Gastroesophageal sphincter (tissue), 4 donors: ENCODE measurements at regions not wholly inside any gene's neighbourhood (a gene's known extent, or its start where the extent isn't known, plus 50 kb on each side); places are given as distances from the start of the nearest gene placed in this dataset.

Source experiments
- ATAC-seq: fragments of 150-250 bp; one replicate; pipeline ENCODE4 v1.9.1; 2016; ENCODE audit warnings: mild to moderate bottlenecking, moderate library complexity
- H3K27ac ChIP-seq, 4 donors: fragments of 200-600 bp; sonication (generic) in 3 of 4; 1 replicate in 3 of 4; 2 replicates in 1 of 4; pipeline ENCODE4 v1.5.1; 2016 to 2019
- H3K27me3 ChIP-seq: fragments of 200-600 bp; sonication (generic); one replicate; pipeline ENCODE4 v1.5.1; 2019
- H3K36me3 ChIP-seq, 2 donors: fragments of 200-600 bp; sonication (generic); one replicate each; pipeline ENCODE4 v1.5.1; 2019; ENCODE audit warnings: control low read depth in 1 of 2
- H3K4me1 ChIP-seq, 3 donors: fragments of 200-600 bp; sonication (generic); 1 replicate in 2 of 3; 2 replicates in 1 of 3; pipeline ENCODE4 v1.5.1; 2016 to 2019; ENCODE audit warnings: control low read depth in 2 of 3
- H3K4me3 ChIP-seq, 2 donors: fragments of 200-600 bp; sonication (generic); one replicate each; pipeline ENCODE4 v1.5.1; 2019; ENCODE audit warnings: mild to moderate bottlenecking in 1 of 2, moderate library complexity in 1 of 2
- H3K9me3 ChIP-seq, 3 donors: fragments of 200-600 bp; sonication (generic); one replicate each; pipeline ENCODE4 v1.5.1; 2017 to 2019; ENCODE audit warnings: control low read depth in 2 of 3
- CTCF ChIP-seq, 4 experiments: fragments of 200-600 bp in 2 of 4; fragments of 450-650 bp in 2 of 4; sonication (generic) in 1 of 4; IDR thresholded peaks; one replicate each; pipeline ENCODE4 v1.5.1; 2017 to 2019; ENCODE audit warnings: antibody characterized with exemption in 4 of 4, mild to moderate bottlenecking in 2 of 4, moderate library complexity in 2 of 4
- EP300 ChIP-seq: sonication (generic); formaldehyde crosslinking; IDR thresholded peaks from one replicate; pipeline ENCODE4 v1.6.1; 2017; ENCODE audit warnings: antibody characterized with exemption, mild to moderate bottlenecking
- POLR2A ChIP-seq, 2 donors: fragments of 450-650 bp; IDR thresholded peaks; one replicate each; pipeline ENCODE4 v1.6.1; 2017; ENCODE audit warnings: antibody characterized with exemption in 2 of 2, mild to moderate bottlenecking in 2 of 2, moderate library complexity in 1 of 2
- POLR2AphosphoS5 ChIP-seq: sonication (generic); formaldehyde crosslinking; IDR thresholded peaks from one replicate; pipeline ENCODE4 v1.6.1; 2017; ENCODE audit warnings: antibody characterized with exemption
- WGBS, 2 donors: methylation state at CpG; one replicate each; pipeline ENCODE4 v1.1.5; 2018; ENCODE audit warnings: low coverage in 1 of 2; 5-methylcytosine and 5-hydroxymethylcytosine counted together

GRCh38 chr2:150126143-150126740 lies 361.2 kb downstream of the RND3 start:
- ATAC-seq, result no peak
- Histone ChIP-seq H3K4me1 (no peaks in the 10 kb centered on the region), H3K4me3 (no peak overlapping the region), H3K9me3 (no peaks in the 10 kb centered on the region), H3K27me3 (no peaks in the 10 kb centered on the region), H3K36me3 (no peaks in the 10 kb centered on the region), H3K27ac (no peak overlapping the region)
- TF ChIP-seq POLR2A (IDR thresholded peaks at IDR 0.05) (no peak), EP300 (no peak), POLR2AphosphoS5 (no peak), CTCF (IDR thresholded peaks at IDR 0.05) (no peak)
- WGBS, 2 donors, result 80 to 86% methylated on average over 1 to 7 of the region's 7 CpGs

- no peak for ATAC-seq
- no peak overlapping the region for H3K27ac ChIP-seq
- 56% methylated on average over 9 of the region's 9 CpGs; no CpG with 5 or more reads in 1 of the 2 donors for whole genome bisulfite sequencing, 2 donors
Measured at GRCh38 chr2:150125708-150126107, 361.8 kb downstream of the RND3 start.

GRCh38 chr2:150125188-150125587 lies 362.3 kb downstream of the RND3 start:
- no peaks in the 10 kb centered on the region for H3K9me3 ChIP-seq
- H3K36me3 ChIP-seq, result no peaks in the 10 kb centered on the region
- H3K4me3 ChIP-seq, result no peak overlapping the region
- ATAC-seq, result no peak
- no peak overlapping the region for H3K27ac ChIP-seq
- no peaks in the 10 kb centered on the region for H3K27me3 ChIP-seq
- no peaks in the 10 kb centered on the region for H3K4me1 ChIP-seq
- TF ChIP-seq CTCF (IDR thresholded peaks at IDR 0.05), result no peak
- no peak for TF ChIP-seq EP300
- TF ChIP-seq POLR2A (IDR thresholded peaks at IDR 0.05), result no peak
- no peak for TF ChIP-seq POLR2AphosphoS5
- 94 to 100% methylated on average over 3 to 5 of the region's 5 CpGs for WGBS, 2 donors

More at GRCh38 chr2:150125708-150126107, 361.8 kb downstream of the RND3 start:
- no peak overlapping the region for H3K4me3 ChIP-seq
- no peaks in the 10 kb centered on the region for H3K9me3 ChIP-seq
- TF ChIP-seq EP300, result no peak
- no peaks in the 10 kb centered on the region for H3K4me1 ChIP-seq
- H3K36me3 ChIP-seq, result no peaks in the 10 kb centered on the region
- no peaks in the 10 kb centered on the region for H3K27me3 ChIP-seq

GRCh38 chr2:150124739-150125138 lies 362.7 kb downstream of the RND3 start:
- Histone ChIP-seq H3K36me3 (no peaks in the 10 kb centered on the region), H3K4me3 (no peak overlapping the region), H3K9me3 (no peaks in the 10 kb centered on the region), H3K4me1 (no peaks in the 10 kb centered on the region), H3K27me3 (no peaks in the 10 kb centered on the region), H3K27ac (no peak overlapping the region)
- TF ChIP-seq EP300 (no peak), POLR2A (IDR thresholded peaks at IDR 0.05) (no peak), POLR2AphosphoS5 (no peak), CTCF (IDR thresholded peaks at IDR 0.05) (no peak)
- ATAC-seq, result no peak

- H3K9me3 ChIP-seq, result no peaks in the 10 kb centered on the region
- 47 to 73% methylated on average over 2 of the region's 2 CpGs for WGBS, 2 donors
- TF ChIP-seq POLR2AphosphoS5, result no peak
- H3K27me3 ChIP-seq, result no peaks in the 10 kb centered on the region
- ATAC-seq, result no peak
- no peak overlapping the region for H3K27ac ChIP-seq
- no peaks in the 10 kb centered on the region for H3K36me3 ChIP-seq
- no peak overlapping the region for H3K4me3 ChIP-seq
- H3K4me1 ChIP-seq, result no peaks in the 10 kb centered on the region
Measured at GRCh38 chr2:150122871-150123613, 364.4 kb downstream of the RND3 start.

GRCh38 chr2:150122156-150122555 lies 365.3 kb downstream of the RND3 start:
- H3K4me1 ChIP-seq, result no peaks in the 10 kb centered on the region
- no peak for TF ChIP-seq CTCF (IDR thresholded peaks at IDR 0.05)
- TF ChIP-seq EP300, result no peak
- no peak for TF ChIP-seq POLR2AphosphoS5
- no peak for TF ChIP-seq POLR2A (IDR thresholded peaks at IDR 0.05)
- no peak overlapping the region for H3K27ac ChIP-seq
- no peaks in the 10 kb centered on the region for H3K9me3 ChIP-seq
- no peaks in the 10 kb centered on the region for H3K36me3 ChIP-seq
- H3K27me3 ChIP-seq, result no peaks in the 10 kb centered on the region
- H3K4me3 ChIP-seq, result no peak overlapping the region
- ATAC-seq, result no peak
- no CpG with 5 or more reads among the region's 3 CpGs for WGBS, 2 donors
